GM12891 (cell line): ENCODE measurements at regions not wholly inside any gene's neighbourhood (a gene's known extent, or its start where the extent isn't known, plus 50 kb on each side); places are given as distances from the start of the nearest gene placed in this dataset.
"Not testable (repeated sequence)": the region's sequence is repeated elsewhere in the genome, so short reads cannot be mapped to it uniquely, and the experiment has no call there.

Experiments
- DNase-seq: peaks from one replicate; pipeline ENCODE4 v3.0.0; 2011; ENCODE audit warnings: low spot score; ENCODE audit not compliant: insufficient read length
- FAIRE-seq: peaks from 2 replicates; lab custom pipeline; 2011; peaks lifted over from hg19 to GRCh38; lab: Jason Lieb, UNC
- PAX5 ChIP-seq: IDR thresholded peaks from 2 replicates; pipeline ENCODE4 v1.6.1; 2011; ENCODE audit warnings: low read length, moderate library complexity, mild to moderate bottlenecking; ENCODE audit not compliant: insufficient read depth, severe bottlenecking
- POLR2A ChIP-seq: IDR thresholded peaks from 2 replicates; pipeline ENCODE4 v1.6.1; 2011; ENCODE audit warnings: low read depth, low read length, control low read depth
- POLR2AphosphoS5 ChIP-seq: IDR thresholded peaks from 2 replicates; pipeline ENCODE4 v1.6.1; 2011; ENCODE audit warnings: low read depth, low read length, control low read depth
- POU2F2 ChIP-seq: IDR thresholded peaks from 2 replicates; pipeline ENCODE4 v1.6.1; 2011; ENCODE audit warnings: low read depth, mild to moderate bottlenecking, control low read depth, low read length, moderate library complexity
- SPI1 ChIP-seq: IDR thresholded peaks from 2 replicates; pipeline ENCODE4 v1.6.1; 2011; ENCODE audit warnings: low read depth, low read length, control low read depth
- TAF1 ChIP-seq: IDR thresholded peaks from 2 replicates; pipeline ENCODE4 v1.6.1; 2011; ENCODE audit warnings: low read depth, low read length, control low read depth

DNA sequence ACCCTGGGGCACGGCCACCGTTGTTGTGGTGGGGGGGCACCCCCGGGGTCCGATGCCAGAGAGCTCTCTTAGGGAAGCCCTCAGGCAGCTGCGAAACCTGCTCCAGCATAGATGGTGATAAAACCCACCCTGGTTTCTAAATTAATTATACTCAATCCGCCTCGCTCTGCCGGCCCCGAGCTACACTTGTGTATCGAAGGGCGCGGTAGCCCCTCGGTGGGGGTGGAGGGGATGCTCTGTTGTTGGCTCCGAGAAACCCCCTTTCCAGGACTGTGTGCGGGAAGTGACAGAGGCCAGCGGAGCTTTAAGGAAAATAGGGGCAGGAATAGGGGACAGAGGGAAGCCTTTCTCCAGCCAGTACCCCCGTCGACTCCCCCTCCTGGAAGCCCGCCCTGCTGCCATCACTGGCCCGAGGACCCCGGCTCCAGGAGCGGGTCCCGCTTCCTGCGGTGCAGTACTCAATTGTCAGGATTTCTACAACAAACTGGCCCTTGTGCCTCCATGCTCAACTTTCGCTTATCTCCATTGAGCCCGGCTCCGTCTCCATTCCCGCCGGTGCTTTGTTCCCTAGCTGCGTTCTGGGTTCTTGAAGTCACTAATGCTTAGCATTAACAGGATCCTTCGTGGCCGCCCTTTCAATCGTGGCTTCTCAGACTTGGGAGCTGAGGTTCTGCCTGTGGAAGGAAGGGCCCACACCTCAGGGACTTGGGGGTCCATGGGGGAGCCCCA is 408.2 kb downstream of the BCOR start:
- TF ChIP-seq POLR2A (no peak), POLR2AphosphoS5 (no peak), POU2F2 (no peak), PAX5 (no peak), SPI1 (no peak), TAF1 (no peak)
- DNase-seq, result no peak
- FAIRE-seq, result no peak

DNA sequence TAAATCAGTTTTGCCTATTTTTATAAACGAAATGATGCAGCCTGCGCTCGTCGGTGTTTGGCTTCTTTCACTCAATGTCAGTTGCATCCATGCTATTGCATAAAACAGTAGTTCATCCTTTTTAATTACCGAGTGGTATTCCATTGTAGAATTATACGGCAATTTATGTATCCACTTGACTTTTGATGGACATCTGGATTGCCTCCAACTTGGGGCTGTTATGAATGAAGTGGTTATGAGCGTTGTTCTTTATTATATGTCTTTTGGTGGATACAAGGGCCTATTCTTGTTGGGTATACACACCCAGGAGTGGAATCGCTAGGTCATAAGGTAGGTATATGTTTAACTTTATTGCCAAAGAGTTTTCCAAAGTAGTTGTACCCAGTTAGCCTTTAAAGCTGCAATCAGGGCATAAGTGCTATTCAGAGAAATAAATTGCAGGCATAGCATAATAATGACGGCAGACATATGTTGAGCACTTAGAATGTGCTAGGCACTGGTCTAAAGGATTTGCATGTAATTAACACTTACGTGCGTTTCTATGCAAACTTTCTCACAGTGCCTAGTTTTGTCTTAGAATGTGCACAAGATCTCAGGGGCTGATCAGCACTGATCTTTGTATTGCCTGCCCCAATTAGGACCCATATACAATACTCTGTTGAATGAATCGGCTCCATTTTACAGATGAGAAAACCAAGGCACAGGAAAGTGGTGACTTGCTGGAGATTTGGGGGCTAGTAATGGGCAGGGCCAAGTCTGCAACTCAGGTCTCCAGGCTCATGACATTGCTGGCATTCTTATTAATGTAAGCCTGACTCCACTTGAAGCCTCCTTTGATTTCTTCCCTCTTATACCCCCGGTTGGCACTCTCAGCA is 407.0 kb downstream of the BCOR start:
- no peak for FAIRE-seq
- no peak for DNase-seq
- TF ChIP-seq POU2F2, result no peak
- no peak for TF ChIP-seq SPI1

DNA sequence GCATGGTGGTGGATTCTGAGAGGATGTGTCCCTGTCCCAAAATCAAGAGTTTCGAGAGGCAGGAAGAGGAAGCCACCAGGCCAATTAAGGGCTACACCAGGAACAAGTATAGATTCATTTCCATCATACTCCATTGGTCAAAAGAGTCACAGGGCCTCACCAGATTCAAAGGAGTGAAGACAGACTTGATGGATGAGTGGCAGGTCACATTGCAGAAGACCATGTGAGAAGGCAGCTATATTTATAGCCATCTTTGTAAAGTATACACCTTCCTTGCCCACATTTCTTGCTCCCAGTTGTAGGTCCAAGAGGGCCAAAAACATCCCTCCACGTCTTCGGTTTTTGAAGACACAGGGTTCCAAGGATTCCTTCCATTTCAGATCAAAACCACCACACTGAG is 406.0 kb downstream of the BCOR start:
- no peak for FAIRE-seq
- no peak for DNase-seq
- TF ChIP-seq POLR2A (no peak), SPI1 (no peak), POU2F2 (no peak), POLR2AphosphoS5 (no peak), TAF1 (no peak), PAX5 (no peak)

DNA sequence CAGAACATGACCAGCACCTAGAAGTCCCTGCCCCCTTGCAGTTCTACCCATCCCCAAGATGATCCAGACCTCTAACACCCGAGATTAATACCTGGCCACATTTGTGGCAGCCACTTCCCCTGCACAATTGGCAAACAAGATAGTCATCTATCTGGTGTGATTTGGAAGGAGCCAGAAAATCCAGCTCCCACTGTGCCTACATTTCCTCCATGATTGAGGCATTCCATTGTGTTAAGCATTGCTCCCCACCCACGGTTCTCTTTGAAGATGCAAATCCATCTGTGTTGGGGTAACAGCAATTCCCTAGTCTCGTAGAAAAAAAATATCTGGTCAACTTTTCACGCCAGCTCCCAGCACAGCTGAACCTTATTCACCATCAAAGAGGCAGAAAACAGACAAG is 405.0 kb downstream of the BCOR start:
- no peak for DNase-seq

DNA sequence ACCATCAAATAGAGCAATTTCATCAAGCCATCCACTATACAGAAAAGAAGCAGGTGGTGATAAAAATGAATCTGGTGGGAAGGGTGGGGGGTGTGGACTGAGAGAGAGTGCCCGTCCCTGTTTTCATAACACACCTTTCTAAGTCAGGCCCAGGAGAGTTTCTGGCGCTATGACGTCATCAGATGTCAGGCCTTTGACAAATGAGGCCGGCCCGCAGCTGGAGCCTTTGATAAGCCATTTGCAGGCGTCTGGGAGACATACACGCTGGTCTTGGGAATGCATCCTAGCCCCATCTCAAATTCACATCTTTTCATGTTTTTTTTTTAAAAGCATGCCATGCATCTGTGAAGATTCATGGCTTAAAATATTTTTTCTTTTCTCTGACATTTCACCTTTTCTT is 404.5 kb downstream of the BCOR start:
- TF ChIP-seq SPI1 (no peak), POU2F2 (no peak), TAF1 (no peak), POLR2AphosphoS5 (no peak), PAX5 (no peak), POLR2A (no peak)
- DNase-seq (no peak), FAIRE-seq (no peak)

More for the DNA sequence above, 405.0 kb downstream of the BCOR start:
- no peak for TF ChIP-seq PAX5
- no peak for TF ChIP-seq POU2F2
- no peak for TF ChIP-seq POLR2A
- TF ChIP-seq TAF1, result no peak
- no peak for TF ChIP-seq SPI1
- TF ChIP-seq POLR2AphosphoS5, result no peak
- no peak for FAIRE-seq

DNA sequence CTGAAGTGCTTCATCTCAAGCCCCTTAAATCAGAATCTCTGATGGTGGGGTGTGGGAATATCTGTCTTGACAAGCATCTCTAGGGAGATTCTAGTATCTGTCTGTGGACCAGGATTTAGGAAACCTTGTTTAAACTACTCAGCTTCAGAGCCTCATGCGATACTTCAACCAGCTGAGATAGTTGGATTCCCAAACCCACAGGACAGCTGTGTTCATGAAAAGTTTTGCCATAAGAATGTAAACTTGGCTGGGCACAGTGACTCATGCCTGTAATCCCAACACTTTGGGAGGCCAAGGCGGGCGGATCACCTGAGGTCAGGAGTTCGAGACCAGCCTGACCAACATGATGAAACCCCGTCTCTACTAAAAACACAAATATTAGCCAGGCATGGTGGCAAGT is 395.1 kb downstream of the BCOR start:
- not testable (repeated sequence) for DNase-seq, FAIRE-seq

DNA sequence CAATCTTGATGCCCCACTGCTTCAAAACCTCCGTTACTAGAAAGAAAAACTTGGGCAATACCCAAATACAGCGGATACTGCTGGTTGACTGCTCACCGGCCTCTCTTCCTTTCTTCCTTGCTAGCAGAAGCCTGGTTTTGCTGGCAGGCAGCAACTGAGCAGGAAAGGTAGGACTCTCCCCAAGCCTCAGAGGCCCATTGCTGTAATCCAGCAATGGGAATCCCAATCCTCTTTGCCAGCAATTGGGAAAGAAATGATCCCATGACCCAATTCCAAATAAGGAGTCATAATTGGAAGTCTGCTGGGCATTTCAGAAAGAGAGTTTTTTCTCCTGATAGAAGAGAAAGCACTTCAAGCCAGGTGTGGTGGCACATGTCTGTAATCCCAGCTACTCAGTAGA is 394.5 kb downstream of the BCOR start:
- FAIRE-seq, result no peak
- TF ChIP-seq POU2F2 (no peak), POLR2A (no peak), TAF1 (no peak), POLR2AphosphoS5 (no peak), PAX5 (no peak), SPI1 (no peak)
- no peak for DNase-seq

DNA sequence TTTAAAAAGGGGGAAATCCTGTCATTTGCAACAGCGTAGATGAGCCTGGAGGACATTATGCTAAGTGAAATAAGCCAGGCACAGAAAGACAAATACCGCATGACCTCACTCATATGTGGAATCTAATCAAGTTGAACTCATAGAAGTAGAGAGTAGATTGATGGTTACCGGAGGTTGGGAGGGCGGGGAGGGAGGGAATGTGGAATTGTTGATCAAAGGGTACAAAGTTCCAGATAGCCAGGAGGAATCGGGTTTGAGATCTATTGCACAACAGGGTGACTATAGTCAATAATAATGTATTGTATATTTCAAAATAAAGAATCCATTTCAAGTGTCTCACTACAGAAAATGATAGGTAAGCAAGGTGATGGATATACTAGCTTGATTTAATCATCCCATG is 393.2 kb downstream of the BCOR start:
- DNase-seq (no peak), FAIRE-seq (no peak)
- TF ChIP-seq POLR2AphosphoS5 (no peak), PAX5 (no peak), POU2F2 (no peak), POLR2A (no peak), TAF1 (no peak)

DNA sequence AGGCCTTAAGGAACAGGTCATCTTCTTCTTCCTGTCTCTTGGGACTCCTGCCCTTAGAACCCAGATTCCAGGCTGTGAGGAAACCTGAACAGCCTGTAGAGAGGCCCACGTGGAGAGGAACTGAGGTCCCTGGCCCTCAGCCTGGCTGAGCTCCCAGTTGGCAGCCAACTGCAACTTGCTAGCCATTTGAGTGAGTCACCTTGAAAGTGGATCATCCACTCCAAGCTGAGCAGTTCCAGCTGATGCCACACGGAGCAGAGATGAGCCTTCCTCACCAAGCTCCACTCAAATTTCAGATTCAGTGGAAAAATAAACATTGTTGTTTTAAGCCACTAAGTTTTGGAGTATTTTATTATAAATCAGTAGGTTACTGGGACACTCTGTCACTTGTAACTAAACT is 392.5 kb downstream of the BCOR start:
- no peak for DNase-seq
- no peak for FAIRE-seq
- TF ChIP-seq POLR2AphosphoS5, result no peak
- TF ChIP-seq TAF1, result no peak
- no peak for TF ChIP-seq PAX5
- TF ChIP-seq POU2F2, result no peak
- no peak for TF ChIP-seq POLR2A
- TF ChIP-seq SPI1, result no peak

DNA sequence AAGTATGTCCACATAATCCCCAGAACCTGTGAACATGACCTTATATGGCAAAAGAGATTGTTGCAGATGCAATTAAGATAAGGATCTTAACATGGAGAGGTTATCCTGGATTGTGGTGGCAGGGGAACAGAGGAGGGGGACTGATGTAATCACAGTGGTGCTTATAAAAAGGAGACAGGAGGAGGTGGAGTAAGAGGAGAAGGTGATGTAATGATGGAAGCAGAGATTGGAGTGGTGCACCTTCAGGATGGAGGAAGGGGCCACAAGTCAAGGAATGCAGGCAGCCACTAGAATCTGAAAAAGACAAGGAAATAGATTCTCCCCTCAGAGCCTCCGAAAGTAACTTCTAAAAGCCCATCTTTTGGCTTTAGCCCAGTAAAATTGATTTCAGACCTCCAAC is 388.4 kb downstream of the BCOR start:
- DNase-seq (no peak), FAIRE-seq (no peak)
- no peak for TF ChIP-seq POU2F2
- TF ChIP-seq POLR2AphosphoS5, result no peak
- TF ChIP-seq POLR2A, result no peak
